ENCODE measurements at regions not wholly inside any gene's neighbourhood (a gene's known extent, or its start where the extent isn't known, plus 50 kb on each side); places are given as distances from the start of the nearest gene placed in this dataset.

DNA sequence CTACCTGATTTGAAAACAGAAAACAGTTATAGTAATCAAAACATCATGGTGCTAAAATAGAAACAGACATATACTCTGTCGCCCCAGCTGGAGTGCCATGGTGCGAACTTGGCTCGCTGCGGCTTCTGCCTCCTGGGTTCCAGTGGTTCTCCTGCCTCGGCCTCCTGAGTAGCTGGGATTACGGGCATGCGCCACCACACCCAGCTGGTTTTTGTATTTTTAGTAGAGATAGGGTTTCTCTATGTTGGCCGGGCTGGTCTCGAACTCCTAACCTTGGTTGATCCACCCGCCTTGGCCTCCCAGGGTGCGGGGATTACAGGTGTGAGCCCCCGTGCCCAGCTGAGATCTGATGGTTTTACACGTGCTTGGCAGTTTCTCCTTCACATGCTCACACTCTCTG lies 495.9 kb downstream of the ANXA1 start:
- TF ChIP-seq, protein P1, sequence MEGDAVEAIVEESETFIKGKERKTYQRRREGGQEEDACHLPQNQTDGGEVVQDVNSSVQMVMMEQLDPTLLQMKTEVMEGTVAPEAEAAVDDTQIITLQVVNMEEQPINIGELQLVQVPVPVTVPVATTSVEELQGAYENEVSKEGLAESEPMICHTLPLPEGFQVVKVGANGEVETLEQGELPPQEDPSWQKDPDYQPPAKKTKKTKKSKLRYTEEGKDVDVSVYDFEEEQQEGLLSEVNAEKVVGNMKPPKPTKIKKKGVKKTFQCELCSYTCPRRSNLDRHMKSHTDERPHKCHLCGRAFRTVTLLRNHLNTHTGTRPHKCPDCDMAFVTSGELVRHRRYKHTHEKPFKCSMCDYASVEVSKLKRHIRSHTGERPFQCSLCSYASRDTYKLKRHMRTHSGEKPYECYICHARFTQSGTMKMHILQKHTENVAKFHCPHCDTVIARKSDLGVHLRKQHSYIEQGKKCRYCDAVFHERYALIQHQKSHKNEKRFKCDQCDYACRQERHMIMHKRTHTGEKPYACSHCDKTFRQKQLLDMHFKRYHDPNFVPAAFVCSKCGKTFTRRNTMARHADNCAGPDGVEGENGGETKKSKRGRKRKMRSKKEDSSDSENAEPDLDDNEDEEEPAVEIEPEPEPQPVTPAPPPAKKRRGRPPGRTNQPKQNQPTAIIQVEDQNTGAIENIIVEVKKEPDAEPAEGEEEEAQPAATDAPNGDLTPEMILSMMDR (IDR thresholded peaks at IDR 0.05; ENCODE audit: insufficient read depth, low read length, poor library complexity, severe bottlenecking) = no peak
- TF ChIP-seq EZH2phosphoT487 (conservative IDR thresholded peaks at IDR 0.05; ENCODE audit: low read length) = no peak

Data from SU-DHL-6 (cell line).